Stimulated activated CD4-positive, alpha-beta T cell treated with anti-CD3 and anti-CD28 coated beads, Interleukin-4, amount 100 ng/mL, for 48 hours (primary cell): ENCODE measurements at regions not wholly inside any gene's neighbourhood (a gene's known extent, or its start where the extent isn't known, plus 50 kb on each side); places are given as distances from the start of the nearest gene placed in this dataset.

ENCODE experiments used
- DNase-seq, 2 donors: peaks; one replicate each; pipeline ENCODE4 v3.0.0-alpha.2; 2020; ENCODE audit warnings: low read depth in 2 of 2

- no peak for DNase-seq
Observed at GRCh38 chr21:16013570-16013969, 283.8 kb downstream of the USP25 start.

DNA sequence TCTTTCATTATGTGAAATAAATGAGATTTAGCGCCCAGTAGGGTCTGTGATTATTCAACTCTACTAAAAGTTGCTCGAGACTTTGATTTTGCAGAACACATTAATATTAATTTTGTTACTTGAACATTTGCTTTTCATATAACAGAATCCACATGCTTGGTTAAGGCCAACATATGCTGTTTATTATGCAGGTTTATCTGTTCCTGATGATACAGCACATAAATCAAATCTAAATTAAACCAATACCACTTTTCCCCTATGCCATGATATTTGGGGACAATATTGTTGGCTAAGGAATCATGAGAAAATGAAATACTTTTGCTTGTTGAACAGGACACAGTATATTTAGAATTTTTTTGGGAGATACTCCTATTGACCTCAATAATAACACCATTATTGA, 291.1 kb downstream of the USP25 start:
- no peak for DNase-seq

DNA sequence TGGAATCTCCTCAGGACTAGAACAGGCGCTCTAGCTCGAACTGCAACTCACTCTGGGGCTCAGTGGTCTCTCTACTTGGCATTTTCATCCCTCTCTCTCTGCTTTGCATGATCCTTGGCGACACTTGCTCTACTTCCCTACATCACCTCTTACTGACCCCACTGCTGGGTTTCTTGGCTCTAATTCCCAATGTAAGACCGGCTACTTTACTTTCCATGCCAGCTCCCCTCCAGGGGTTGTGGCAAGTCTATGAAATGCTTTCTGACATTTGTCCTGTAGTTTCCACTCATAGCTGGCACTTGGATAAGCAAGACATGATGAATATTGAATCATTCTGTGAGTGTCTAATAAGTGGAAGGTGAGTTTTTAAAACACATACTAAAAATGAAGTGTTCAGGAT, 292.3 kb downstream of the USP25 start:
- DNase-seq, result no peak

DNA sequence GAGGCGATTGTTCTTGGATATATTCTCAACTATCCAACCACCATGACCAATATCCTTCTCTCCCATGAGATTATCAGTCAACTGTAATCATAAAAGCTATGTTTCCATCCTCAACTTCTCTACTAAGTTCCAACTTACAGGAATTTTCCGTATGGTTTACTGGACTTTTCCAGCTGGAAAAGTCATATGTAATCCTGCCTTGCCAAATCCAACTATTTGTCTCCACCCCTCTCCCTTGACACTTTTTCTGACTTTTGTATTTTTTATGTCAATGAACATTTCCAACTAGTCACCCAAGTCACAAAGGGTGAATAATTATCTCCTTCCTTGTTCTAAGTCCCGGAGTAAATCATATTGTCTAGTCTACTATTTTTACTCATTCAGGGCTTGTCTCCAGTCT, 293.1 kb downstream of the USP25 start:
- DNase-seq, result no peak

- no peak for DNase-seq
Observed at GRCh38 chr21:16028142-16028541, 298.4 kb downstream of the USP25 start.

- DNase-seq, result no peak
Observed at GRCh38 chr21:16028941-16029464, 299.2 kb downstream of the USP25 start.

DNA sequence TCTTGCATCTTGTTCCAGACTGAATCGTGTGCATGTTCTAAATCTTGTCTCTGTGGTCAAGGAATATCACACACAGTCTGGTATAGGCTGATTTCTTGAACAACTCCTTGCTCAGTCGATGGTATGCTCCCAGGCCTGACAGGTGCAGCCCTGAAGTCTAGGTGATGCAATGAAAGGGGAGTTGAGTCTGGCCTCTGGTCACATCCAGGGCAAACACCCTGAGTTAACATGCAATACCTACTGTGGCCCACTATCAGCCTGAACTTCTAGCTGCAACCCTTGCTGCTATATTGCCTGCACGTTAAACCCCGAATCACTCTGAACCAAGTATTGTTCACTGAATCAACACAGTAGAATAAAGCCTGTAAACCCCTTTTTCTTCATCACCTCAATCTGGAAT, 303.4 kb downstream of the USP25 start:
- DNase-seq, result no peak

DNA sequence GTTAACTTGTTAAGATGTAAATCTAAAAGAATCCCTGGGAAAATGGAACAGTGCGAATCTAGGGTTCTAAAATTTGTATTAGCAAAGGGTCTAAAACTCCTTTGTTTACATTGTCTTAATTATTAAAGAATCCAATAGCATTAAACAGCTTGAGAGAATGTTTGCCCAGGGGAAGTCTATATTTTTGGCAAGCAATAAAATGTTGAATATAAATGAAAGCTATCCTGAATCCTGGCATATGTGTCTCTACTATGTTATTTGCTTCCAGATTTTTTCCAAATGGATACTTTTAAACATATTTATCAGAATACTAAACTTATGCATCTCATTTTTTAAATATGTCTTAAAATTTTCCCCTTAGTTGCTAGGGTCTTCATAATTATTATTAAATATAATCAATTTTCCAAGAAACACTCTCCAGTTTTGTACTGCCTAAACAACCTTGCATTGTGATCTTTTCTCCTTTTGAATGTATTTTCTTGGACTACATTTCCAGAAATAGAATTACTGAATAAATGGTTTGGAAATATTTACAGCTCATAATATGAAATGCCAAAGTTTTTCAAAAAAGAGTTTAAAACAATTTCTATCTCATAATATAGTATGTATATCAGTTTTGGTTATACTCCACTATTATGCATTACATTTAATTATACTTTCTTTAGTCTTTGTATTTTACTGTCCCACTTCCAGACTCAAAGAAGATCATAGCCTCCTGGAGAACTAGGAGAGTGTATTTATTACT, 304.8 kb downstream of the USP25 start:
- DNase-seq, result no peak

- no peak for DNase-seq
Observed at GRCh38 chr21:16037421-16037955, 307.7 kb downstream of the USP25 start.

- DNase-seq, result no peak
Observed at GRCh38 chr21:16040601-16041000, 310.8 kb downstream of the USP25 start.

DNA sequence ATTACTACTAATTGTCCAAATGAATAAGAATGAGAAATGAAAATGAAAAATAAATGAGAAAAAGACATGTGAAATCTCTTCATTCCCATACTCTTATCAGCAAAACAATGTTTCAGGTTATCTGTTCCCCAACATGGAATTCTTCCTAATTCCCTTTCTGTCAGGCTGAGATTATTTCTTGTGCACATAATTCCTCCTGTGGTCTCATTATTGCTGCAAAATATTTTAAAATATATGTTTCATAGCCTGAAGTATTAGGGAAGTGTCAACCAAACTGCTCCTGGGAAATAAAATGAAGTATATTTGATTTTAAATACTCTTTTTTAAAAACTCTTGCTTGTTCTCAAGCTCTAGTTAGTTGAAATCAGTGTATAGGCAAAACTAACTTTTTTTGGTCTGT, 314.9 kb downstream of the USP25 start:
- no peak for DNase-seq

DNA sequence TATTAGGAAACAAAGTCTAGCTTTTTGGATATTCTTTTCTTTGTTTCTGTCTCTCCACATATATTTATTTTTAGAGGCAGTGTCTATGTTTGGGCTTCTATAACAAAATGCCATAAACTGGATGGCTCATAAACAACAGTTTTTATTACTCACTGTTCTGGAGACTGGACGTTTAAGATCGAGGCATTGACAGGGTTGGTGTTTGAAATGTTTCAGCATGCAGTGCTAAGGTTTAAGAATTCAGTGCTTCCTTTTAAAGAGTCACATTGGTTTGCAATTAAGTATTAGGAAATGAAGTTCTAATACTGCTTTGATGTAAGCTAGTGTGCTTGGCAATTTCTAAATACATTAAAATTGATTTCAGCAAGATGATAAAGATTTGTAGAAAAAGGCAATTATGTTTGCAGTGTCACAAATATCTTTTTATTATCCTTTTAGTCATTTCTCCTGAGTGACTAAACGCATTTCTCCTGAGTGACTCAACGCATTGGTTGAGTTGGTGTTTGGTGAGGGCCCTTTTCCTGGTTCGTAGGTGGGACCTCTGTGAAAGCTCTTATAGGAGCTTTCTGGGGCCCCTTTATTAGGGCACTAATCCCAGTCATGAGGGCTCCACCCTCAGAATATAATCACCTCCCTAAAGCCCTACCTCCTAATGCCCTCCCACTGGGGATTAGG, 317.0 kb downstream of the USP25 start:
- no peak for DNase-seq

DNA sequence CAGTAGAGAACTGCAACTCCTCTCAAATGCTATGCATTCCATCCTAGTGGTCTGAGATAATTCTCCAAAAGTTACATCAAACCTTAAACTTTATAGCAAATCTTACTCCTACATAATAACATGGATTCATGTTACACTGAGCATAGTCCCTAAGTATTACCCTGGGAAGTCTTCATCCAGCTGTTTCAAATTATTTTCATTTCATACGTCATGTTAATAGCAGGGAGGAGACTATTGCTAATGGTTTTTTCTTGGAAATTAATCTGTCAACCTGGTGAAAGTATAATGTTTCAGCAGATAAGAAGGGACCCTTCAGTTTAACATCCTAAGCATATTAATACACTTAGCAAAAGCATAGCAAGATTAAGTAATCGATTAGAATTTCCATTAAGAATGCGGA, 318.1 kb downstream of the USP25 start:
- no peak for DNase-seq

DNA sequence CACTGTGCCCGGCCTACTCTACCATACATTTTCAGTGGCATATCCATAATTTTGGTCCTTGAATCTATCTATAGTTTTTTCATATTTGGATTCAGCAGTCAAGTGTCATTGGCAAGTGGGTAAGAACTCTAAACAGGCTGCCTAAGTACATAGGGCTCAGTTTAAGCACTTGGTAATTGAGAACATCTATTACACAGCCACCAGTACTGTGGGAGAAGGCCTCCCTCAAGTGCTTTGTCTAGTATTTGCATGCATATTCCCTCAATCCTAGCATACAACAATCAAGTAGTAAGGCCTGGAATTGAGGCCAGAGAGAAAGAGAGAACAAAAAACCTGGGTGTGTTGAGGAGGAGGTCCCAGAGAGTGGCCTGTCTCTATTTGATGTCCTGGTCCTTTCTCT, 325.2 kb downstream of the USP25 start:
- DNase-seq, result no peak

DNA sequence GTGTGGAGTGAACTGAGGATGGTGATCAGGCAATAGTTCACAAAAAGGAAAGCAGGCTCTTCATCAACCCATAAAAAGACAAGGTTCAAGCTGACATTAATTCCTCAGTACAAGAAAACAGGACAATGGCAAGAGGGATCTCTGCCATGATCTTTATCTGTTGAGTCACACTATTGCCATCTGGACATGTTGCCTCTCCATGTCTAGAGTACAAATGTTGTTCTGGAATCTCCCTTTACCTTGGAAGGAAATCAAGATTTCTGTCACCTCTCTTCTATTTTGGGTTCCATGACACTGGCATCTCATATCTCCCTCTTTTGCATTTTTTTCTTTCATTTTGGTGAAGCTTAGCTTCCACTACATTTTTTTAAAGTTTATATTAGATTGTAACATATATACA, 329.1 kb downstream of the USP25 start:
- no peak for DNase-seq

- no peak for DNase-seq
Observed at GRCh38 chr21:16059981-16060380, 330.2 kb downstream of the USP25 start.

DNA sequence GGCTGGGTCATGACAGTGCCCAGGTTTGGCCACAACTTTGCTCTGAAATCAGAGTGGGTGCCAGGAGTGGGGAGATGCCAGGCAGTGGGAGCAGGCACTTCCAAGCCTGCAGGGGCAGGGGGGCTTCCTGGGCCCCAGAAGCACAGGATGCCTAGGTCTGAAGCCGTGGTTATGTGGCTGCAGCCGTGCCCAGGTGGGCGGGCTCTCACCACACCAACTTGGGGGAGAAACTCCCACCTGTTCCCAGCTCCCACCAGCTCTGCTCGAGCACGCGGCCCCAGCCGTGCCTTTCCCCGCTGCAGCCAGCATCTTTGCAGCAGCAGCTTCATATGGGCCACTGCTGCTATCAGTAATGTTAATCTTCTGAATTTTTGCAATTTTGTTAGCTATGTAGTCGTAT, 331.4 kb downstream of the USP25 start:
- DNase-seq, result no peak

DNA sequence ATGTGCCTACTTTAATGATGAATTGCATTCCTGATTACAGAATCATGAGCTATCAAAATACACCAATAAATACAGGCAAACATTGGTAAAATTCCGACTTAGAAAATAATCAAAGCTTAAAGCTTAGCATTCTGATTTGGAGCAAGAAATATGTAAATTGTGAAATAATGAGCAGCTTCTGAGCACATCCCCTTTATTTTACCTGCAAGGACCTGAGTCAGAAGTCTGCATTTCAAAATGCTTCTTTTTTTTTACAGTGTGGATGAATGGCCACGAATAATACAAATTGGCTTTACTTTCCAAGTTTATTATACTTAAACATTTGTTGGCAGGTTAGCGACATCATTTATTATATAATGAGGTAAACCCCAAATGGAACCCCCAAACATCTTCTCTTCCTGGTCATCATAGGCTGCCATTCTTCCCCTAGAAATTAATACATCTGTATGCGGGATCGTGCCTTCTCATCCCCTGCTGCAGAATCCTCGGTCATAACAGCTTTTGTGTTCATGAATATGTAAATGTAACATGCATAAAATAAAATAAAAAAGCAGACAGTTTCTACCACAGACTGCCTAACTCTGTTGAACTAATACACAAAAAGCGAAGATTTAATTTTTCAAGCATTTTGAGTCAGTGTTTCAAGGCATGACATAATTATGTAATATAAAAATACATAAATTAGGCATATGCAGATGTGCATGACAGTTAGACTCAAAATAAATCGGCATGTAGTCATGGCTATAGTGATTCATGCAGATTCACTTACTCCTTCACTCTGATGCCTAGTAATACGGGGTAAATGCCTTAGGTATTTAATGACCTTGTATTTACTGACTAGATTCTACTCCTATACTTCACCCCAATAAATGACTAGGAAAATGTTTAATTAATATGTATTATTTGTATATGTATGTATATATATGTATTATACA, 339.7 kb downstream of the USP25 start:
- no peak for DNase-seq

DNA sequence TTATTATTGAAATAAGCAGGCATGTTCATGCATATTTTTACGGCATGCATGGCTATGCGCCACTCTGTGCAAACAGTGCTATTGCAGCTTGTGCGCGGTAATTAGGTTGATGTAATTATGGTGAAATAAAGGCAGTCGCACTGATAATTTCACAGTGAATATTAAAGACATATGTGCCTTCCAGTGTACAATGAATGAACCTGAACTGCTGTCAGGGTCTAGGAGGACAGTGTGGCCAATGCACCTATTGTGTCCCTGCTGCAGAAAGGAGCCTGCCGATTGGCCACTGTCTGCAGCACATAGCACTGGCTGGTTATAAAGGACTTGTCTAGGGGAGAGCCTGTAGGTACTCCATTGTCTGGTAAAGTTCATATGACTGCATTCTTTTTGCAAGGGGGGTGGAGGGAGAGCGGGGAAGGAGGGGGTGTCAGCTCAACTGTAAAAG, 340.4 kb downstream of the USP25 start:
- DNase-seq, result no peak

GRCh38 chr21:16071092-16071491, 341.3 kb downstream of the USP25 start:
- DNase-seq, result no peak

DNA sequence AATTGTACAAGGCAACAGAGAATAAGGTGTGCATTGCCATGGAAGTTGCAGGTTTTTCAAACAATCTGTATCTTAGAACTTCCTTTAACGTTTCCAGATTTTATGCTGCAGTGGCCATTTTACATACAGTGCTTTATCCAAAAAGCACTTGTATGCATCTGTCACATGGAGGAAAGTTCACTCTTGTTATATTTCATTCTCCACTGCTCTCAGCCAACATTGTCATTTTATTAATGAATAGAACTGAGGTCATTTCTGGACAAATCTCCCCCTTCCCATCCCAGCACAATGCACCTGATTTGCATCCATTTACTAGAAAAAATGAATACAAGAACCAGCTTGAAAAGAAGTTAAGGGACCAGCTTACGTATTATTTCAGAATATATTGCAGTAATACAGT, 342.0 kb downstream of the USP25 start:
- DNase-seq, result no peak

DNA sequence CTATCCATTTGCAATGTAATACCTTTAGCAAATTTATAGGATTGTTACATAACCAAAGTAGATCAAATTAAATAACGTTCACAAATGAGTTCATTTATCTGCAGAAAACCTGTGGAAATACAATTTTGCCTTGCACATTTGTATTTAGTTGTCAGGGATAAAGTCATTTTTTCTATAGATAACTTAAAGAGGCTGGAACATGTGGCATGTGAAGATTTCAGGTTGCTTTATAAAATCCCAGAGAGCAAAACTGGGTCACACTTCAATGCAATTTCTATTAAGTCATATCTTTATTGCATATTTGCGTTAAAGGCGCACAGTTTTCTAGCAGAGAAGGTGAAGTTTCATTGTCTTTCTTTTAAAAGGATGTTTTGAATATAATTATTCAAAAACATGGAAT, 342.4 kb downstream of the USP25 start:
- DNase-seq, result no peak
